Occipital lobe (tissue), 1 donor: ENCODE measurements at regions not wholly inside any gene's neighbourhood (a gene's known extent, or its start where the extent isn't known, plus 50 kb on each side); places are given as distances from the start of the nearest gene placed in this dataset.

ENCODE experiments used
- DNase-seq: peaks from one replicate; lab custom pipeline; 2025; lab: John Stamatoyannopoulos, UW

- no peak for DNase-seq
Observed at GRCh38 chr4:179399054-179399782, 1957.0 kb upstream of the AGA start.

DNA sequence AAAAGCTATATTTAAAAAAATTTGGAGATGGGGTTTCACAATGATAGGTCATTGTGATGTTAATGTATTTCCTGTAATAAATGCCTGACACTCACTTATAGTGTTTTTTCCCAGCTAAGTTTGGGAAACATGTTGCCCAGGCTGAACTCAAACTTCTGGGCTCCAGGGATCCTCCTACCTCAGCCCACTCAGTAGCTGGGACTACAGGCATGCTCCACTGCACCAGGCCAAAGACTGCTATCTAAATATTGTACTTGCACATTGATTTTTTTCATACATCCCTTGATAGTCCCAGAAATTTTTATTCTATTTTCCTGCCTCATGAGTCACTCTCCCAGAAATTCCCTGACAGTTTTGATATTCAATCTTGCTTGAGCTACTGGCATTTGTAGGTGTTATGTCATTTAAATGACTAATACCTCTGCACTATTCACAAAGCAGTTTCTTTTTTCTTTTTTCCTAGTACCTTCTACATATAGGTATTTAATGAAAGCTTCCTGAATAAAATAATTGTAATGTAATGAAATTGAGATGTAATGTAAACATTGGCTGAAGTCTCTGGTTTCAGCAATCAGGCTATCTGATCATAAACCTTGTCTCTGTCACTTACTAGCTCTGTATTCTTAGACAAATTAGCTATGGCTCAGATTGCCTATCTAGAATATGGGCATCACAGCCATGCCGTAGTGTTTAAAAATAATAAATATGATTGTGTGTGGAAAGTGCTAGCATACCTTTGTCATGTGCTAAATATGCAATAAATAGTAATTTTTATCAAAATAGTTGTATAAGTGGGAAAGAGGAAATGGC lies 1973.0 kb upstream of the AGA start:
- no peak for DNase-seq

DNA sequence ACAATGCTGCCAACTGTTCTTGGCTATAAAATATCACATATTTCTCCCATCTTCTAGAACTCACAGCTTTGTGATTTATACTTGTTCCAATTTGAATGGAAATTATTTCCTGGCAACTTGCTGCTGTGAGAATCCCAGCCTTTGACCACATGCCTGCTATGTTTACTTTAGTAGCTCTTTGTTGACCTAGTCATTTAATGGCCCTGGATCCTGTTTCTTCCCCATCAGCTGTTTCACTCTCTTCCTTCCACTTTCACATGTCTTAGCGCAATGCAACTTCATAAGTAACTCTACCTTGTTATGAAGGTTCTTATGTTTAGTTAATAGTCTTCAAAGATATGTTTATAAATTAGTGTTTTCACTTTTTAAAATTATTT lies 1973.6 kb upstream of the AGA start:
- no peak for DNase-seq

DNA sequence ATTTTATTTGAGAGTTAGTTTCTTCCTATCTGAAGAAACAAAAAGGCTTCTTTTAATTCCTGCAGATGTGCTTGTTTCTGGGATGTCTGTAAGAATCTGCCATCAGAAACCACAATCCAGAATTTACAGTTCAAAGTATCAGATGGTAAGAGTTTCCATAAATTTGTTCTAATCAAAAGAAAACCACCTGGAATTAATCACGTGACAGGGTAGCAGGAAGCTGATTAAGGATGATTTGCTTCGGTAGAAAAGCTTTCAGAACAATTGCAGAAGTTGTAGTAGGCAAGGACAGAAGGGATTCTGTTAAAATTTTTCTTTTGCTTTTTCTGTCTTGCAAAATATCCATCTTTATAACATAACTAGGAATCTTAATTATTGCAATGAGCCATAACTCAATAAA lies 1975.1 kb upstream of the AGA start:
- DNase-seq: no peak

- DNase-seq: no peak
Observed at GRCh38 chr4:179437962-179438361, 1995.7 kb upstream of the AGA start.

DNA sequence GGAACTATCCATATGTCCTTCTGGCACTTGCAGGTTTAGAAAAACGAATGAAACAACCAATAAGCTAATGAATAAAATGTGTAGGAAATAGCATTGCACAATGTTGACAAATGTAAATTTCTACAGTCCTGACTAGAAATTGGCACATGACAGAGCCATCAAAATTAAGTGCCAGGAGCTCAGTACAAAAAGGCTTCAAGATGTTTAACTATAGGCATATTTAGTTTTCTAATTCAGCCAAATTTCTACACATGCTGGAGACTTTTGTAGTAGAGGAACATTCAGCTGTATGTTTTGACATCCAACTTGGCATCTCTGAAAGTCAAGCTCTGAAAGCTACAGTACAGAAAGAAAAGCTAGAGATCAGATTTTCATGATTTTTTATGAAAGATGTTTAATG lies 1999.4 kb upstream of the AGA start:
- DNase-seq: no peak

DNA sequence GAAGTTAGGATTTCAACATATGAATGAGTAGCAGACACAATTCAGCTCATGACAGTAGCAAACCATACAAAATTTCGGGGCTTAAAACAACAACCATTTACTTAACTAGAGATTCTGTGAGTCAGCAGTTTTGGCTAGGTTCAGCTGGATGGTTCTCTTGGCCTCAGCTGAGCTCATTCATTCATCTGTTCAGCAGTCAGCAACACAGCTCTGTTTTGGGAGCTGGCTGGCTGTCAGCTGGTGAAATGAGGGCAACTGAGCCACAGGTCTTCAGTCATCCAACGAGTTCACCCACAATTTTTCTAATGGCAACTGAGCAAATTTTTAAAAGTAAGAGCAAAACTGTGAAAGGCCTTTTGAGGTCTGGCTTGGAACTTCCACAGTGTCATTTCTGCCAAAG lies 2005.1 kb upstream of the AGA start:
- DNase-seq: no peak

- DNase-seq: no peak
Observed at GRCh38 chr4:179465131-179465797, 2023.0 kb upstream of the AGA start.

DNA sequence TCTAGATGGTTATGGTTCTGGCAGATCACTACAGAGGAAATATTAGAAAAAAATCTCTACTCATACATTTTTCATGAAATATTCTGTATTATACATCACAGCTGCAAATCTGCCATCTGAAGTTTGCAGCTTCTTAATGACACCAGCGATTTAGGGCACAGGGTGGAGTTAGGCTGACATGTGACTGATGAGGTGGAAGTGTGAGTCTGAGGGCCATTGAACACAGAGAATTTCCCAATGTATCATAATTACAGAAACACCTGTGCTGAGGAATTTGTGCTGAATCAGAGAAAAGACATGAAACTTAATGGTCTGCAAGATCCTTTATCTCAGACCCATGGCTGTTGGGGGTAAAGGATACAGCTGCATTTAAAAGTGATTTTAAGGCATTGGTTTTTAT lies 2025.6 kb upstream of the AGA start:
- no peak for DNase-seq

- DNase-seq: no peak
Observed at GRCh38 chr4:179472164-179472563, 2029.9 kb upstream of the AGA start.

GRCh38 chr4:179478608-179479007 lies 2036.4 kb upstream of the AGA start:
- no peak for DNase-seq

GRCh38 chr4:179485781-179486180 lies 2043.5 kb upstream of the AGA start:
- DNase-seq: no peak

GRCh38 chr4:179486570-179487335 lies 2044.5 kb upstream of the AGA start:
- no peak for DNase-seq

- DNase-seq: no peak
Observed at GRCh38 chr4:179492260-179493080, 2050.2 kb upstream of the AGA start.

- no peak for DNase-seq
Observed at GRCh38 chr4:179503976-179504375, 2061.7 kb upstream of the AGA start.

- DNase-seq: no peak
Observed at GRCh38 chr4:179509489-179509888, 2067.3 kb upstream of the AGA start.

GRCh38 chr4:179521952-179522351 lies 2079.7 kb upstream of the AGA start:
- no peak for DNase-seq

DNA sequence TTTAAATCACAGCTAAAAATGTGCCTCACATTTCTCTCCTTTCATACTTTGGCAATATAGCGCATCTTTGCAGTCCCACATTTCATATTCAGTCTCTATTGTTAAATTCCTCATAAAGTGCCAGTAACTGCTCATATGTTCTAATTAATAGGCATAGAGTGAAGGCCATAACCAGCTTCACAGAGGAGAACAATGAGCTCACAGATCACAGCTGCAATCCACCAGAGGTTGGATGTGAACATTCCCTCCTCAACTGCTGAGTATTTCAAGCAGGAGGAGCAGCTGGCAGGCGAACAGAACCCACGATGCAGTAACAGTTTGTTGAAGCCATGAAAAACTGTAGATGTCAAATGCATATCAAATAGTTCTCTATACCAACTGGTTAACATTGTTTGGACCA lies 2088.7 kb upstream of the AGA start:
- no peak for DNase-seq

DNA sequence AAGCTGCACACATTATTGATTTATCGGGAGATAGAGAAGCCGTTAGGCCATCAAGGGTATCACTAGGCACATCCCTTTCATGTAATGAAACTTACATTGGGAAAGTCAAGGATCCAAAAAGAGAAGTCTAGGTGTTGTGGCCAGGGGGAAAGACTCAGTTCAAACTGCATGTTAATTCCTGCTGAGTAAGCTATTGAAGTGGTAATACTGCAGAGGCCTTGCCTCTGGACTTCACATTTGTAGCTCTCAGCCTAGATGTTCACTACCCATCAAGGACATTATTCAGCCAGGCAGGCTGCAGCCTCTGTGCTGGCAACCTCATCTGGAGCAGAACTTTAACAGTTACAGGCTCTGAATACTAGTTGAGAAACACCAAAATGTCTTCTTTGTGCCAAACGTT lies 2094.5 kb upstream of the AGA start:
- no peak for DNase-seq

DNA sequence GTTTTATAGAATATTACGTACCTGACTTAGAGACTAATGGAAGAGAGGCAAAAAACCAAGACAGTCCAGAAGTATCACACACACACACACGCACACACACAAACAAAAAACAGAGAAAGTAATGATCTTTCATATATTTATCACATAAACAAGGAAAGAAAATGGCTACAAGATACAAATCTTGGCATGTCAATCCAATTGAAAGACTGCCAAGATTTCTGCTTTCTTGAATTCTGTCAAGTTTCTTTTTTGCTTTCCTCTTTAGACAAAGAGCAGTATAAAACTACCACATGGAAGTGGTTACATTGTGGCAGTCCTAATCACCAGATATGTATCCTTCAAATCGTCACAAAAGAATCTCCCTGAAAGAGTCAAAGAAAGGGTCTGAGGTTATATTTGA lies 2097.4 kb upstream of the AGA start:
- DNase-seq: no peak

DNA sequence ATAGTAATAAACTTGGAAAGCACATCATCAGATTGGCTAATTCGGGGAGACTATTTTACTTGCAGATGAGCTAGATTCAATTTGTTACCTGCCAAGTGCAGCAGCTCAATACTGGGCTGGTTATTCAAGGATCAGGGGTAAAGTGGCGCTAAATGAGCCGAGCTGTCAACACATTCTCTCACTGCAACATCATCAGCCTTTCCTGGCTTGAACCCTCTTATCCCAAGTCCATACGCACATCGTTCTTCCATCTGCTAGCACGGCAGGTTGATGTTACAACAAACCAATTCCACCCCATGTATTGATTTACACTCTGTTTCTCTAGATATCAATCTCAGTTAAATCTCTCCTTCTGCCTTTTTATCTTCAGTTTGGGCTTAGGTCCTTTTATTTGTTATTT lies 2101.5 kb upstream of the AGA start:
- no peak for DNase-seq
